Osteoblast (primary cell): ENCODE measurements at regions not wholly inside any gene's neighbourhood (a gene's known extent, or its start where the extent isn't known, plus 50 kb on each side); places are given as distances from the start of the nearest gene placed in this dataset.

Experiments
- DNase-seq: peaks from one replicate; pipeline ENCODE4 v3.0.0; 2011; ENCODE audit warnings: low spot score, mixed read lengths; ENCODE audit not compliant: insufficient read length; ENCODE audit errors: missing footprints
- H2AFZ ChIP-seq: 2 replicates; pipeline ENCODE4 v1.6.0; 2011; ENCODE audit warnings: mild to moderate bottlenecking, low read length
- H3K27ac ChIP-seq: 2 replicates; pipeline ENCODE4 v1.5.1; 2011; ENCODE audit warnings: mild to moderate bottlenecking, low read depth, low read length, moderate library complexity
- H3K27me3 ChIP-seq: 2 replicates; pipeline ENCODE4 v1.6.0; 2012; ENCODE audit warnings: mild to moderate bottlenecking, control low read depth, inconsistent platforms, low read length, moderate library complexity; ENCODE audit not compliant: insufficient read depth
- H3K36me3 ChIP-seq: 2 replicates; pipeline ENCODE4 v1.5.1; 2011; ENCODE audit warnings: mild to moderate bottlenecking, low read length, control low read depth, moderate library complexity; ENCODE audit not compliant: insufficient read depth
- H3K4me1 ChIP-seq: 2 replicates; pipeline ENCODE4 v1.5.1; 2011; ENCODE audit warnings: mild to moderate bottlenecking, low read length, control low read depth, moderate library complexity; ENCODE audit not compliant: insufficient read depth
- H3K4me2 ChIP-seq: 2 replicates; pipeline ENCODE4 v1.6.0; 2011; ENCODE audit warnings: mild to moderate bottlenecking, low read length; ENCODE audit not compliant: insufficient read depth
- H3K4me3 ChIP-seq: fragments of 200-600 bp; sonication (generic); 3 replicates; pipeline ENCODE4 v1.5.1; 2012; ENCODE audit warnings: mild to moderate bottlenecking, low read length, inconsistent platforms; ENCODE audit not compliant: insufficient read depth
- H3K79me2 ChIP-seq: 2 replicates; pipeline ENCODE4 v1.6.0; 2012; ENCODE audit warnings: mild to moderate bottlenecking, low read length, control low read depth, inconsistent platforms; ENCODE audit not compliant: insufficient read depth
- H3K9me3 ChIP-seq: 2 replicates; pipeline ENCODE4 v1.5.1; 2011; ENCODE audit warnings: low read depth, low read length, control low read depth
- H4K20me1 ChIP-seq: 2 replicates; pipeline ENCODE4 v1.6.0; 2012; ENCODE audit warnings: mild to moderate bottlenecking, low read length, control low read depth; ENCODE audit not compliant: insufficient read depth
- CTCF ChIP-seq: IDR thresholded peaks from 2 replicates; pipeline ENCODE4 v1.5.1; 2011; ENCODE audit warnings: mild to moderate bottlenecking, low read depth, low read length, moderate library complexity; ENCODE audit errors: extremely low read depth

- Histone ChIP-seq H2AFZ (no peak overlapping the region), H3K9me3 (no peaks in the 10 kb centered on the region), H3K79me2 (no peaks in the 10 kb centered on the region), H3K4me1 (peaks cover 29% of the 10 kb centered on the region), H3K4me3 (no peak overlapping the region), H3K27me3 (no peaks in the 10 kb centered on the region), H3K36me3 (no peaks in the 10 kb centered on the region), H3K27ac (no peak overlapping the region), H3K4me2 (no peak overlapping the region), H4K20me1 (no peaks in the 10 kb centered on the region)
- no peak for TF ChIP-seq CTCF
- DNase-seq: no peak
Measured at GRCh38 chr2:71932037-71932779, 215.5 kb downstream of the CYP26B1 start.

GRCh38 chr2:71930049-71930681, 217.5 kb downstream of the CYP26B1 start:
- Histone ChIP-seq H3K36me3 (no peaks in the 10 kb centered on the region), H2AFZ (no peak overlapping the region), H3K27me3 (no peaks in the 10 kb centered on the region), H3K4me2 (no peak overlapping the region), H4K20me1 (no peaks in the 10 kb centered on the region), H3K4me1 (peaks cover 18% of the 10 kb centered on the region), H3K27ac (no peak overlapping the region), H3K9me3 (no peaks in the 10 kb centered on the region), H3K4me3 (no peak overlapping the region), H3K79me2 (no peaks in the 10 kb centered on the region)
- no peak for TF ChIP-seq CTCF
- DNase-seq: no peak

GRCh38 chr2:71929482-71929772, 218.2 kb downstream of the CYP26B1 start:
- no peak overlapping the region for H3K27ac ChIP-seq

More at GRCh38 chr2:71929482-71929772, 218.2 kb downstream of the CYP26B1 start:
- no peak for DNase-seq
- no peaks in the 10 kb centered on the region for H3K36me3 ChIP-seq
- no peaks in the 10 kb centered on the region for H3K79me2 ChIP-seq
- no peak for TF ChIP-seq CTCF
- H3K4me1 ChIP-seq: peaks cover 10% of the 10 kb centered on the region
- no peaks in the 10 kb centered on the region for H3K9me3 ChIP-seq
- H2AFZ ChIP-seq: no peak overlapping the region
- no peaks in the 10 kb centered on the region for H4K20me1 ChIP-seq
- no peak overlapping the region for H3K4me2 ChIP-seq
- H3K4me3 ChIP-seq: no peak overlapping the region
- H3K27me3 ChIP-seq: no peaks in the 10 kb centered on the region
